ENCODE measurements at regions not wholly inside any gene's neighbourhood (a gene's known extent, or its start where the extent isn't known, plus 50 kb on each side); places are given as distances from the start of the nearest gene placed in this dataset.

- H3K18ac ChIP-seq (ENCODE audit: insufficient read length, low read depth, low read length): no peak overlapping the region
- H2AFZ ChIP-seq (ENCODE audit: low read length): no peak overlapping the region
- no peak overlapping the region for H2BK15ac ChIP-seq (ENCODE audit: low read depth, low read length)
- no peak overlapping the region for H3K4me2 ChIP-seq (ENCODE audit: insufficient read depth, insufficient read length, low read length)
- H3K4me1 ChIP-seq (ENCODE audit: insufficient read depth, low read length): no peaks in the 10 kb centered on the region
- Mint-ChIP-seq H3K9me3 (no peaks in the 10 kb centered on the region), H3K4me1 (peaks cover 12 to 20% of the 10 kb centered on the region in 2 experiments), H3K4me3 (no peak overlapping the region), H3K36me3 (ENCODE audit: insufficient read depth in 1 of 3, low read depth in 3 of 3) (no peaks in the 10 kb centered on the region), H3K27me3 (ENCODE audit: low read depth) (peaks cover 8% of the 10 kb centered on the region; the same call in 1 of the 2 replicates), H3K27ac (no peak overlapping the region)
- no peaks in the 10 kb centered on the region for H3K79me1 ChIP-seq (ENCODE audit: insufficient read depth, low read depth, low read length, poor library complexity, severe bottlenecking)
- no peak overlapping the region for H3K4ac ChIP-seq (ENCODE audit: low read depth, low read length)
- H4K20me1 ChIP-seq (ENCODE audit: control insufficient read depth, insufficient read depth, insufficient read length): no peaks in the 10 kb centered on the region
- no peaks in the 10 kb centered on the region for H3K23me2 ChIP-seq (ENCODE audit: insufficient read length, low read depth, low read length, poor library complexity, severe bottlenecking)
- H4K5ac ChIP-seq (ENCODE audit: insufficient read length, low read depth, low read length): no peak overlapping the region
- TF ChIP-seq, protein P1, sequence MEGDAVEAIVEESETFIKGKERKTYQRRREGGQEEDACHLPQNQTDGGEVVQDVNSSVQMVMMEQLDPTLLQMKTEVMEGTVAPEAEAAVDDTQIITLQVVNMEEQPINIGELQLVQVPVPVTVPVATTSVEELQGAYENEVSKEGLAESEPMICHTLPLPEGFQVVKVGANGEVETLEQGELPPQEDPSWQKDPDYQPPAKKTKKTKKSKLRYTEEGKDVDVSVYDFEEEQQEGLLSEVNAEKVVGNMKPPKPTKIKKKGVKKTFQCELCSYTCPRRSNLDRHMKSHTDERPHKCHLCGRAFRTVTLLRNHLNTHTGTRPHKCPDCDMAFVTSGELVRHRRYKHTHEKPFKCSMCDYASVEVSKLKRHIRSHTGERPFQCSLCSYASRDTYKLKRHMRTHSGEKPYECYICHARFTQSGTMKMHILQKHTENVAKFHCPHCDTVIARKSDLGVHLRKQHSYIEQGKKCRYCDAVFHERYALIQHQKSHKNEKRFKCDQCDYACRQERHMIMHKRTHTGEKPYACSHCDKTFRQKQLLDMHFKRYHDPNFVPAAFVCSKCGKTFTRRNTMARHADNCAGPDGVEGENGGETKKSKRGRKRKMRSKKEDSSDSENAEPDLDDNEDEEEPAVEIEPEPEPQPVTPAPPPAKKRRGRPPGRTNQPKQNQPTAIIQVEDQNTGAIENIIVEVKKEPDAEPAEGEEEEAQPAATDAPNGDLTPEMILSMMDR (conservative IDR thresholded peaks at IDR 0.05): no peak
- no peak overlapping the region for H3K9ac ChIP-seq (ENCODE audit: extremely low read depth, insufficient read length, low read length)
- H3K27ac ChIP-seq (ENCODE audit: insufficient read length, low read depth, low read length): no peak overlapping the region
- H2AK5ac ChIP-seq (ENCODE audit: insufficient read length, low read length): no peak overlapping the region
- H3K56ac ChIP-seq (ENCODE audit: insufficient read length, low read depth, low read length): no peak overlapping the region
- no peaks in the 10 kb centered on the region for H3K27me3 ChIP-seq (ENCODE audit: insufficient read depth, low read length)
- DNase-seq: no peak
- H4K8ac ChIP-seq (replicated peaks; ENCODE audit: insufficient read length, low read depth, low read length): no peak overlapping the region
- no peaks in the 10 kb centered on the region for H3K79me2 ChIP-seq (ENCODE audit: insufficient read depth, low read length)
- no peak overlapping the region for H2BK5ac ChIP-seq (ENCODE audit: insufficient read length, low read length)
- H3K14ac ChIP-seq (ENCODE audit: insufficient read depth, low read length): no peak overlapping the region
- no peak overlapping the region for H4K91ac ChIP-seq (ENCODE audit: insufficient read length, low read depth, low read length)
- H2BK20ac ChIP-seq (ENCODE audit: low read depth, low read length, poor library complexity, severe bottlenecking): no peak overlapping the region
- no CpG with 5 or more reads among the region's 2 CpGs for WGBS (ENCODE audit: extremely low coverage, insufficient read length, low lambda C conversion rate)
- no peak overlapping the region for H3K23ac ChIP-seq (ENCODE audit: insufficient read length, low read depth, low read length)
- H3T11ph ChIP-seq (ENCODE audit: low read length): no peak overlapping the region
- H3K9me3 ChIP-seq (ENCODE audit: control insufficient read depth, low read depth, low read length): no peaks in the 10 kb centered on the region
- no peak overlapping the region for H2BK12ac ChIP-seq (ENCODE audit: insufficient read length, low read depth, low read length)
- no peak overlapping the region for H2BK120ac ChIP-seq (ENCODE audit: low read depth, low read length, poor library complexity, severe bottlenecking)
Observed at GRCh38 chr2:200730302-200730701, 81.4 kb upstream of the BZW1 start.

All from H9 (cell line).